ENCODE measurements at regions not wholly inside any gene's neighbourhood (a gene's known extent, or its start where the extent isn't known, plus 50 kb on each side); places are given as distances from the start of the nearest gene placed in this dataset.
"Not testable (repeated sequence)": the region's sequence is repeated elsewhere in the genome, so short reads cannot be mapped to it uniquely, and the experiment has no call there.

DNA sequence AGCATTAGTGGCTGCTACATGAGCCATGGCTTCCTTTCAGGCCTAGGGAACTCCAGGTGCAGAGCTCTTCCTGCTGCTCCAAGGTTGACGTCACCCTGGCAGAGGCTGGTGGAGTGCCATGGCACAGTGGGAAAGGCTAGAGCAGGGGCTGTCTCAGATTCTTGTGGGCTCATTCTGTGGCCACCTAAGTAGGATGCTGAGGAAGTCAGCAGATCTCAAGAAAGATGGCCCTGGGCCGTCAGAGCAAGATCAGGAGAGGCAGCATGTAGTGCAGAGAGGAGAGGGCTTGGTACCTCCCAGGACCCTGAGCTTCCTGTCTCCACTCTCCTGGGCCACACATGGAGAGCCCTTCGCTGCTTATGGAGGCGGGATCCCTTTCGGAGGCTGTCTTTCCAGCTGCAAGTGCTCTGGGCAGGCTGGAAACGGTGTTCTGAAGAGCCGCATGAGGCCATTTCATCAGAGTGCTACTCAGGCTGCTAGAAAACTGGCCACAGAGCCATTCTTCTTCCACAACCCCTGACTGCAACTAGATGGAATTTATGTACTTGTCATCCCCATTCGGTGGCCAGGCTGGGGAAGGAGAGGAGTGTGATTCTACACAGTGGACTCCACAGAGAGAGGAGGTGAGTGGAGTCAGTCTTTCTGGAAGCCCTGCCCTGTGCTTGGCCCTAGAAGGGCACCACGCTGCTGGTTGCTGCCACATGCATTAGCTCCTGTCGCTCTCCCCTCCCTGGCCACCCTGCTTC lies 304.2 kb downstream of the RPS24 start:
- DNase-seq (ENCODE audit: low read depth), result no peak

DNA sequence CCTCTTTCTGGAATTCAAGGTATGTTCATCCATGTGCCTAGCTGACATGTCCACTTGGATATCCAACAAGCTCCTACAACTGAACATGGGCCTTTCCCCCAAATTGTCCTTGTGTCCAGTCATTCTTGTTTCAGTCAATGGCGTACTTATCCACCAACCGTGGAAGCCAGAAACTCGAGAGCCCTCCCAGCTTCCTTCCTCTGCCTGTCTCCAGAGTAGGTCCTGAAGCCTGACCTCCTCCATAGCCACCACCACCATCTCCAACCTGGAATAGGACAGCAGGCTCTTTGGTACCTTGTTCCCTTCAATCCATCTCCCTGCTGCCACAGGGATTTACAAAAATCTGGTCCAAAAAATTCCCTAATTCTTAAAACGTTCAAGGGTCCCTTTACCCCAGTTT lies 305.1 kb downstream of the RPS24 start:
- DNase-seq (ENCODE audit: low read depth), result no peak

- no peak for DNase-seq (ENCODE audit: low read depth)
These were observed 305.6 kb downstream of the RPS24 start for GRCh38 chr10:78339251-78339650.

- DNase-seq (ENCODE audit: low read depth), result no peak
These were observed 308.4 kb downstream of the RPS24 start for GRCh38 chr10:78341953-78342614.

GRCh38 chr10:78342827-78343653 lies 309.4 kb downstream of the RPS24 start:
- no peak for DNase-seq (ENCODE audit: low read depth)

DNA sequence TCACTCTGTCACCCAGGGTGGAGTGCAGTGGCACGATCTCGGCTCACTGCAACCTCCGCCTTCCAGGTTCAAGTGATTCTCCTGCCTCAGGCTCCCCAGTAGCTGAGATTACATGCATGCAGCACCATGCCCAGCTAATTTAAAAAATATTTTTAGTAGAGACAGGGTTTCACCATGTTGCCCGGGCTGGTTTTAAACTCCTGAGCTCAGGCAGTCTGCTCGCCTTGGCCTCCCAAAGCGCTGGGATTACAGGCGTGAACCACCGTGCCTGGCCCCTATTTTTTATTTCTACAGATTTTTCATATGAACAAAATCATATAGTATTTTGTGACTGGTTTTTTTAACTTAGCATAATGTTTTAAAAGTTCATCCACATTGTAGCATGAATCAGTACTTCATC lies 310.6 kb downstream of the RPS24 start:
- not testable (repeated sequence) for DNase-seq (ENCODE audit: low read depth)

GRCh38 chr10:78345515-78345914 lies 311.9 kb downstream of the RPS24 start:
- not testable (repeated sequence) for DNase-seq (ENCODE audit: low read depth)

DNA sequence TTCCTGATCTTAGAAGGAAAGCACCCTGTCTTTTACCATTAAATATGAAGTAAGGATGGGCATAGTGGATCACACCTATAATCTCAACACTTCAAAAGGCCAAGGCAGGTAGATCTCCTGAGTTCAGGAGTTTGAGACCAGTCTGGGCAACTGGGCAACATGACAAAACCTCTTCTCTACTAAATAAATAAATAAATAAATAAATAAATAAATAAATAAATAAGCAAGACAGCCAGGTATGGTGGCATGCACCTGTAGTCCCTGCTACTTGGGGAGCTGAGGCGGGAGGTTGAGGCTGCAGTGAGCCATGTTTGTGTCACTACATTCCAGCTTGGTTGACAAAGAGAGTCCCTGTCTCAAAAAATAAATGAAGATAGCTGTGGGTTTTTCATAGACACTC lies 313.1 kb downstream of the RPS24 start:
- no peak for DNase-seq (ENCODE audit: low read depth)

DNA sequence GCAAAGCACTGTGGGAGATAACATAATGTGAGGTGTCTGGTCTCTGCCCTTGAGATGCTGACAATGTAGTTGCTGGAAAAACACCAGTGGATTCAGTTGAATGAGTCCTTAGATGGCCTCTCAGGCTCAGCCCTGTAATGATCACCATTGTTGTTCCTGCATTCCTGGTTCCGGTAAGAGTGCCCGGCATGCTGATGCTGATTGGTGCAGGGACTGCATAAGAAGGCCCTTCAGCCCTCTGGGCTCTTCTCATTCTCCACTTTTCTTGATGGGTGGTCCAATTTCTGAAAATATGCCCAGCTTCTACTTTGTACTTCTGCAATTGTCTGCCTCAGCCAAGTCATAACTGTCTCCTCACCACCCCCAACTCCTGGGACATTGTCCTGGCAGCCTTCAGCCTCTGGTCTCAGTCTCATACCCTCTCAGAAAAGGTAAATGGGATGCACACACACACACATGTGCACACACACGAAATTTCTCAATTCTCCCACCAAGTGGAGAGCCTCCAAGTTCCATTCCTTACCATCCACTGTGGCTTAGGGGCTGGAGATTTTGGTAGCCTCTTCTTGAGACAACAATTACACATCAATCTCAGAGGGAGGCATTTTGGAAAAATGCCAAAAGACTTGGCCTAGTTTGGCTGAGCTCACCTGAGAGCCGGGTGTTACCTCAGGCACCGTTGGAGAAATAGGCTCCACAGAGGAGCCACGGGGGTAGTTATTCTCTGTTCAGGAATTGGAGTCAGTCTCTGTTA lies 314.9 kb downstream of the RPS24 start:
- no peak for DNase-seq (ENCODE audit: low read depth)

GRCh38 chr10:78349165-78349516 lies 315.5 kb downstream of the RPS24 start:
- no peak for DNase-seq (ENCODE audit: low read depth)

- no peak for DNase-seq (ENCODE audit: low read depth)
These were observed 316.4 kb downstream of the RPS24 start for GRCh38 chr10:78349911-78350663.

DNA sequence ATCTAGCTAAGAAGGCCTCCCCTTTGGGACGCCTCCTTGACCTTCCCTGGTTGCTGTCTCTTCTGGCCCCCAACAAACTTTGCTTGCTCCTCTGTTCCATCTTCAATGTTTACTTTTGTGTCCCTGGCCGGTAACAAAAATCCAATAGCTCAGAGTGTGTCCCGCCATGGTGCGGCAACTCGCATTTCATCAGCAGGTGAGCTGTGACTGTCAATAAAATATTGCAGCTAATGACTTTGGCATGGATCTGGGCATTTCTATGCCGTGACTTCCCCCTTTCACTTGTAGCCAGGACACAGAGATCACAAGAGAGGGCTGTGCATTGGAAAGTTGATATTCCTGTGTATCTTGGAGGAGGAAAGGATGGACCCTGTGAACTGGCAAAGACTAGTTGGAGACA lies 317.6 kb downstream of the RPS24 start:
- DNase-seq (ENCODE audit: low read depth), result no peak

GRCh38 chr10:78351809-78352208 lies 318.1 kb downstream of the RPS24 start:
- DNase-seq (ENCODE audit: low read depth), result no peak

DNA sequence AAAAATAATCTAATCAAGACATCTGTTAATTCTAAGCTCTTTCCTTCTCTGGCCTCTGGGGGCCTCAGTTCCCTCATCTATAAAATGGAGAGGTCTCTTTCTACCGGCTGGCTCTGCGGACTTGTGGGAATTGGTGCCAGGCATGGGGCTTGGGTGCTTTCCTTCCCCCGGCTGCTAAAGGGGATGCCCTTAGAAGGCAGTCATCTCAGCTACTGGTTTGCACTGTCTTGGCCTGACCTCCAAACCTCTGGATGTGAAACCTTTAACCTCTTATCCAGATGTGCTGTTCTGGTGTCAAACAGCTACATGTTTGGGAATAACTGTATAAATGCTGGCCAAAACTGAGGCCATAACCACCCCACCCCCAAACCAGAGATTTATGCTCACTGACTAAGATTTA lies 320.0 kb downstream of the RPS24 start:
- DNase-seq (ENCODE audit: low read depth), result no peak

- no peak for DNase-seq (ENCODE audit: low read depth)
These were observed 320.4 kb downstream of the RPS24 start for GRCh38 chr10:78354101-78354500.

DNA sequence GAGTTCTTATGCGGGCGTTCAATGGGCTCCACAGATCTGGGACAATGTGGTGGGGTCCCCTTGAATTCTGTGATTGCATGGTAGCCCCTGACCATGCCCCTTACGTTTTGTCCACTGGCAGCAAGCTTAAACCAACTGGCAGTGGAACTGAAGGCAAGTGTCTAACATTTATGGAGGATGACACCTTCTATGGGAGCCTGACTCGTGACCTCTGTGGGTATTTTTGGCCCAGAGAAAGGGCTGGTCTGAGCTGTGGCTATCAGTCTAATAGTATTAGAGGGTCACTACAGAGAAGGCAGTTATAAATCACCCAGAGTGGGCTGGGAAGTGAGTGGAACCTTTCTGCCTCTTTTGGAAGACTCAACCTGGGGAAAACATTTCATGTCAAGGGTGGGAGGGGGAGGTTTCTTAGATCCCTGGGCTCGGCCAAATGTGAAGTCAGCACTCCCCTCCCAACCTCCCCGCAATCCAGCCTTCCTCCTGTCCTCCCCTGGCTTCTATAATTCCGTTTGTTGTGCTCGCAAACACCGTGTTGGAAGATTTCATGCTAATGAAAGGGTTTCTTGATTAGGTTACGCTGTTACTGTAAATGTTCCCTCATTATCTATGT lies 322.7 kb downstream of the RPS24 start:
- DNase-seq (ENCODE audit: low read depth), result no peak

GRCh38 chr10:78357141-78358063 lies 323.7 kb downstream of the RPS24 start:
- no peak for DNase-seq (ENCODE audit: low read depth)

- DNase-seq (ENCODE audit: low read depth), result no peak
These were observed 324.7 kb downstream of the RPS24 start for GRCh38 chr10:78358351-78358750.

GRCh38 chr10:78358982-78359381 lies 325.3 kb downstream of the RPS24 start:
- no peak for DNase-seq (ENCODE audit: low read depth)
